Esophagus (tissue), 2 donors: ENCODE measurements at regions not wholly inside any gene's neighbourhood (a gene's known extent, or its start where the extent isn't known, plus 50 kb on each side); places are given as distances from the start of the nearest gene placed in this dataset.
"Not testable (repeated sequence)": the region's sequence is repeated elsewhere in the genome, so short reads cannot be mapped to it uniquely, and the experiment has no call there.

Experiments
- H3K27ac ChIP-seq, 2 donors: one replicate each; pipeline ENCODE4 v1.5.1; 2013; ENCODE audit warnings: low read depth in 2 of 2, mild to moderate bottlenecking in 2 of 2, inconsistent platforms in 1 of 2, low read length in 1 of 2, moderate library complexity in 1 of 2
- H3K27me3 ChIP-seq, 2 donors: one replicate each; pipeline ENCODE4 v1.6.1; 2013; ENCODE audit warnings: low read length in 2 of 2, control low read depth in 1 of 2, mild to moderate bottlenecking in 1 of 2; ENCODE audit not compliant: insufficient read depth in 2 of 2, control insufficient read depth in 1 of 2
- H3K36me3 ChIP-seq, 2 donors: one replicate each; pipeline ENCODE4 v1.6.1; 2013; ENCODE audit warnings: low read length in 1 of 2; ENCODE audit not compliant: control insufficient read depth in 2 of 2, insufficient read depth in 2 of 2
- H3K4me1 ChIP-seq, 2 donors: one replicate each; pipeline ENCODE4 v1.6.1; 2013; ENCODE audit warnings: low read length in 1 of 2; ENCODE audit not compliant: control insufficient read depth in 2 of 2, insufficient read depth in 2 of 2
- H3K4me3 ChIP-seq, 2 donors: one replicate each; pipeline ENCODE4 v1.5.1; 2013; ENCODE audit warnings: low read length in 2 of 2, mild to moderate bottlenecking in 2 of 2, low read depth in 1 of 2, moderate library complexity in 1 of 2
- H3K9me3 ChIP-seq, 2 donors: one replicate each; pipeline ENCODE4 v1.6.1; 2013; ENCODE audit warnings: mild to moderate bottlenecking in 2 of 2, low read depth in 1 of 2, low read length in 1 of 2, moderate library complexity in 1 of 2; ENCODE audit not compliant: control insufficient read depth in 2 of 2, insufficient read depth in 1 of 2
- WGBS, 2 donors: extraction: QIAGEN DNeasy Blood & Tissue Kit; methylation state at CpG; one replicate each; pipeline ENCODE4 v1.1.7; 2013; 5-methylcytosine and 5-hydroxymethylcytosine counted together
- donor health status: healthy with polysubstance abuse.
- donor health status: Bipolar disorder and iron deficiency.

GRCh38 chr6:11404838-11405237, 132.7 kb upstream of the TMEM170B start:
- H3K36me3 ChIP-seq: no peaks in the 10 kb centered on the region
- H3K27me3 ChIP-seq: no peaks in the 10 kb centered on the region
- H3K4me1 ChIP-seq: no peaks in the 10 kb centered on the region
- no peaks in the 10 kb centered on the region for H3K9me3 ChIP-seq
- no peak overlapping the region for H3K27ac ChIP-seq
- no peak overlapping the region for H3K4me3 ChIP-seq
- 64 to 76% methylated on average over 4 of the region's 4 CpGs for WGBS, 2 donors

GRCh38 chr6:11404081-11404480, 133.5 kb upstream of the TMEM170B start:
- Histone ChIP-seq H3K9me3 (no peaks in the 10 kb centered on the region), H3K4me1 (no peaks in the 10 kb centered on the region), H3K4me3 (no peak overlapping the region), H3K27ac (no peak overlapping the region), H3K27me3 (no peaks in the 10 kb centered on the region), H3K36me3 (no peaks in the 10 kb centered on the region)
- 89 to 92% methylated on average over 10 of the region's 10 CpGs for WGBS, 2 donors

- Histone ChIP-seq H3K27me3 (no peaks in the 10 kb centered on the region), H3K9me3 (no peaks in the 10 kb centered on the region), H3K27ac (no peak overlapping the region), H3K4me1 (no peaks in the 10 kb centered on the region), H3K4me3 (no peak overlapping the region), H3K36me3 (no peaks in the 10 kb centered on the region)
- WGBS, 2 donors: 94 to 96% methylated on average over 11 of the region's 11 CpGs
These were observed 134.4 kb upstream of the TMEM170B start for GRCh38 chr6:11403035-11403601.

- H3K27me3 ChIP-seq, H3K27ac ChIP-seq, H3K9me3 ChIP-seq, H3K36me3 ChIP-seq, H3K4me1 ChIP-seq, H3K4me3 ChIP-seq: not testable (repeated sequence)
- WGBS, 2 donors: 95 to 97% methylated on average over 25 to 36 of the region's 36 CpGs
These were observed 135.0 kb upstream of the TMEM170B start for GRCh38 chr6:11402581-11402980.

GRCh38 chr6:11401954-11402353, 135.6 kb upstream of the TMEM170B start:
- not testable (repeated sequence) for H3K27ac ChIP-seq, H3K9me3 ChIP-seq, H3K36me3 ChIP-seq, H3K4me1 ChIP-seq, H3K4me3 ChIP-seq, H3K27me3 ChIP-seq
- WGBS, 2 donors: 86 to 88% methylated on average over 5 of the region's 5 CpGs

GRCh38 chr6:11398451-11399326, 138.9 kb upstream of the TMEM170B start:
- WGBS, 2 donors: 69 to 75% methylated on average over 6 of the region's 6 CpGs
- no peak overlapping the region for H3K4me3 ChIP-seq
- H3K27me3 ChIP-seq: no peaks in the 10 kb centered on the region
- H3K27ac ChIP-seq: no peak overlapping the region
- H3K9me3 ChIP-seq: no peaks in the 10 kb centered on the region
- H3K36me3 ChIP-seq: no peaks in the 10 kb centered on the region
- H3K4me1 ChIP-seq: no peaks in the 10 kb centered on the region

- no peak overlapping the region for H3K4me3 ChIP-seq
These were observed 139.7 kb upstream of the TMEM170B start for GRCh38 chr6:11397622-11398450.

GRCh38 chr6:11396860-11397259, 140.7 kb upstream of the TMEM170B start:
- Histone ChIP-seq H3K4me3 (no peak overlapping the region), H3K4me1 (no peaks in the 10 kb centered on the region), H3K27me3 (no peaks in the 10 kb centered on the region), H3K9me3 (no peaks in the 10 kb centered on the region), H3K36me3 (no peaks in the 10 kb centered on the region), H3K27ac (no peak overlapping the region)
- WGBS, 2 donors: 93 to 96% methylated on average over 3 of the region's 3 CpGs

More at GRCh38 chr6:11397622-11398450, 139.7 kb upstream of the TMEM170B start:
- 92% methylated on average over 5 of the region's 5 CpGs for WGBS, 2 donors
- Histone ChIP-seq H3K27ac (no peak overlapping the region), H3K27me3 (no peaks in the 10 kb centered on the region), H3K36me3 (no peaks in the 10 kb centered on the region), H3K4me1 (no peaks in the 10 kb centered on the region), H3K9me3 (no peaks in the 10 kb centered on the region)

- Histone ChIP-seq H3K36me3 (no peaks in the 10 kb centered on the region), H3K9me3 (no peaks in the 10 kb centered on the region), H3K4me3 (no peak overlapping the region), H3K4me1 (no peaks in the 10 kb centered on the region), H3K27ac (no peak overlapping the region), H3K27me3 (no peaks in the 10 kb centered on the region)
- WGBS, 2 donors: 81% methylated on average over 7 of the region's 7 CpGs
These were observed 143.6 kb upstream of the TMEM170B start for GRCh38 chr6:11393713-11394627.
